ENCODE measurements at regions not wholly inside any gene's neighbourhood (a gene's known extent, or its start where the extent isn't known, plus 50 kb on each side); places are given as distances from the start of the nearest gene placed in this dataset.

DNA sequence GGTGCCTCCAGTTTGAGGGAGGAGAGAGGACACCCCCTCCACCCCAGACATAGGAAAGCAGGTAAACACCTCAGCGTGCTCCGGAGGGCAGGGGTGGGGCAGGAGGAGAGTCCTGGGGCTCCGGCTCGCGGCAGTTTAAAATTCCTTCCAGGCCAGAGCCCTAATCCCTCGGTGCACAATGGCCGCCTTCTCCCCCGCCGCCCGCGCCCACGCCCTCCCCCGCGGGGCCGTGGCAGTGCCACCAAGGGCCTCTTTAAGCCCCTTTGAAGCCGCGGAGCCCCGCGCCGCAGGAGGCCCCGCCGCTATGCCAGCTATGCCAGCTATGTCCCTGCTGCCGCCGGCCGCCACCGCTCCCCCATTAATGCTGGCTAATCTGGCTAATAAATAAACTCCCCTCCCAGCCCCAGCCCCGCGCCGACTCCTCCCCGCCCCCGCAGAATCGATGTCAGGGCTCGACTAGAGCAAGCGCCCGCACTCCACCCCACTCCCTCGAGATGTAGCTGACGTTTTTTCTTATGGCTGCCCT, 125.1 kb downstream of the MRPL14 start:
- TF ChIP-seq POLR2A (IDR thresholded peaks at IDR 0.05) (no peak), POLR2AphosphoS5 (IDR thresholded peaks at IDR 0.05) (no peak)
- TF ChIP-seq, protein P1, sequence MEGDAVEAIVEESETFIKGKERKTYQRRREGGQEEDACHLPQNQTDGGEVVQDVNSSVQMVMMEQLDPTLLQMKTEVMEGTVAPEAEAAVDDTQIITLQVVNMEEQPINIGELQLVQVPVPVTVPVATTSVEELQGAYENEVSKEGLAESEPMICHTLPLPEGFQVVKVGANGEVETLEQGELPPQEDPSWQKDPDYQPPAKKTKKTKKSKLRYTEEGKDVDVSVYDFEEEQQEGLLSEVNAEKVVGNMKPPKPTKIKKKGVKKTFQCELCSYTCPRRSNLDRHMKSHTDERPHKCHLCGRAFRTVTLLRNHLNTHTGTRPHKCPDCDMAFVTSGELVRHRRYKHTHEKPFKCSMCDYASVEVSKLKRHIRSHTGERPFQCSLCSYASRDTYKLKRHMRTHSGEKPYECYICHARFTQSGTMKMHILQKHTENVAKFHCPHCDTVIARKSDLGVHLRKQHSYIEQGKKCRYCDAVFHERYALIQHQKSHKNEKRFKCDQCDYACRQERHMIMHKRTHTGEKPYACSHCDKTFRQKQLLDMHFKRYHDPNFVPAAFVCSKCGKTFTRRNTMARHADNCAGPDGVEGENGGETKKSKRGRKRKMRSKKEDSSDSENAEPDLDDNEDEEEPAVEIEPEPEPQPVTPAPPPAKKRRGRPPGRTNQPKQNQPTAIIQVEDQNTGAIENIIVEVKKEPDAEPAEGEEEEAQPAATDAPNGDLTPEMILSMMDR (IDR thresholded peaks at IDR 0.05) = no peak

Data from prostate gland (tissue), 2 donors.